Mucosa of gallbladder (tissue), 1 donor: ENCODE measurements at regions not wholly inside any gene's neighbourhood (a gene's known extent, or its start where the extent isn't known, plus 50 kb on each side); places are given as distances from the start of the nearest gene placed in this dataset.

Experiments used
- DNase-seq: peaks from one replicate; pipeline ENCODE4 v3.0.0-alpha.2; 2020; ENCODE audit warnings: low spot score
- donor health status: DM: no; HTN: no; CAD: no.

GRCh38 chr22:48867891-48868290 lies 959.8 kb downstream of the BRD1 start:
- DNase-seq: no peak

- no peak for DNase-seq
Measured at GRCh38 chr22:48866906-48867681, 960.6 kb downstream of the BRD1 start.

GRCh38 chr22:48864748-48865147 lies 962.9 kb downstream of the BRD1 start:
- no peak for DNase-seq

- no peak for DNase-seq
Measured at GRCh38 chr22:48863965-48864528, 963.6 kb downstream of the BRD1 start.

- no peak for DNase-seq
Measured at GRCh38 chr22:48860557-48860956, 967.1 kb downstream of the BRD1 start.

- no peak for DNase-seq
Measured at GRCh38 chr22:48858856-48859255, 968.8 kb downstream of the BRD1 start.

- DNase-seq: no peak
Measured at GRCh38 chr22:48858121-48858520, 969.6 kb downstream of the BRD1 start.

GRCh38 chr22:48857202-48857805 lies 970.4 kb downstream of the BRD1 start:
- DNase-seq: no peak

- DNase-seq: no peak
Measured at GRCh38 chr22:48856308-48856615, 971.4 kb downstream of the BRD1 start.

GRCh38 chr22:48855593-48856307 lies 971.9 kb downstream of the BRD1 start:
- no peak for DNase-seq

- DNase-seq: no peak
Measured at GRCh38 chr22:48855013-48855412, 972.7 kb downstream of the BRD1 start.

GRCh38 chr22:48853627-48854240 lies 973.9 kb downstream of the BRD1 start:
- DNase-seq: no peak

- DNase-seq: no peak
Measured at GRCh38 chr22:48851933-48852549, 975.6 kb downstream of the BRD1 start.

- no peak for DNase-seq
Measured at GRCh38 chr22:48850658-48851287, 976.9 kb downstream of the BRD1 start.

GRCh38 chr22:48849963-48850657 lies 977.6 kb downstream of the BRD1 start:
- no peak for DNase-seq

- DNase-seq: no peak
Measured at GRCh38 chr22:48849219-48849912, 978.3 kb downstream of the BRD1 start.

GRCh38 chr22:48846200-48846599 lies 981.5 kb downstream of the BRD1 start:
- no peak for DNase-seq

- DNase-seq: no peak
Measured at GRCh38 chr22:48845356-48845936, 982.2 kb downstream of the BRD1 start.

GRCh38 chr22:48844056-48844675 lies 983.5 kb downstream of the BRD1 start:
- DNase-seq: no peak
